NCI-H146 treated with DMSO at 0.1 percent for 48 hours (cell line): ENCODE measurements at regions not wholly inside any gene's neighbourhood (a gene's known extent, or its start where the extent isn't known, plus 50 kb on each side); places are given as distances from the start of the nearest gene placed in this dataset.
"Not testable (repeated sequence)": the region's sequence is repeated elsewhere in the genome, so short reads cannot be mapped to it uniquely, and the experiment has no call there.

Source experiments
- DNase-seq: peaks from one replicate; lab custom pipeline; 2025; ENCODE audit not compliant: unreplicated experiment; lab: John Stamatoyannopoulos, UW

DNA sequence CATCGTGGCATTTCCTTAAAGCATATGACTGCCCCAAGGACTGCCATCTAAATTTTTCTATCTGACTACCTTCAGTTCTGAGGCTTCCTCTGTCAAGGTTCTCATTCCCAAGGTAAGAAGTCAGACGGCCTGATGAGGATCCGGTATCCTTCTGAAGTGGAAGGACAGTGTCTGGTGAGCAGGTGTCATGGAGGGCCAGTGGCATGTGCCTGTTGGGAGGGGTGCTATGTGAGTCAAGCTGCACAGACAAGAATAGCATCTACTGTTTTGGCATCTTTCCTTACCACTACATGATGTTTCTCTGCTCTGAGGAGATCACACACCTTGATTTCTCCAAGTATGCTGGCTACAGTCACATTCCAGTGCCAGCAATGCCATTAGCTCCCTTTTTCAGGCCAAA, 99.6 kb upstream of the RGS1 start:
- DNase-seq: peak; percentile 2

- no peak for DNase-seq
Measured at GRCh38 chr1:192476802-192477298, 98.7 kb upstream of the RGS1 start.

- DNase-seq: no peak
Measured at GRCh38 chr1:192477630-192478029, 97.9 kb upstream of the RGS1 start.

DNA sequence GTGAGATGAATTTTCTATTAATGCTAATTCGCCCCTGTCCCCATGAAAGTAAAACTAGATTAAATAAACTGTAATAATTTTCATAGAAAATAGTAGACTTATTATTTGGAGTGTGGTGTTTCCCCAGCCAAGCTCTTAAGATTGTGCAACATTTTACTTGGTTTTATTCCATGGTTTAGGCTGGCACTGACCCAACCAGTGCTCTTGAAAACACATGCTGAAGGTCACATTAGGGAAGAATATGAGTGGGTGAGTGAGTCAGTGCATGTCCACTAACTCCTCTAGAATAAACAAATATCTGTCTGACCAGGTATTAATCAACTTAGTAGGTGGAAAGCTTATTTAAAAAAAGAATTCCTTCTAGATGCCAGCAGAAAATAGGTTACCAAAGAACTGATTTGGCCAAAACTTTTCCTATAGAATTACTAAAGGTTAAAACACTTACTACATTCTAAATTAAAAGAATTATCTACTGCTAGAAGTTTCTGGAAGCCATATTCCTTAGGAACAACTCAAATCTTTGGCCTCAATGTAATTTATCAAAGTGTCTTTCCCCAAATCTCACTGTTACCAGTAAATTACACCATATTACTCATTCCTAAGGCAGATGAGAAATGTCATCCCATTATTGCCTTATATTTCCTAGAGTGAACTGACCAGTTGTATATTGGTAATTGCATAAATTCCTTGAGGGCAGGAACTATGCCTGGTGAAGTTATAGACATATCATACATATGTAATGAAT, 89.7 kb upstream of the RGS1 start:
- DNase-seq: no peak

- DNase-seq: no peak
Measured at GRCh38 chr1:192488058-192488457, 87.5 kb upstream of the RGS1 start.

- peak; percentile 23 for DNase-seq
Measured at GRCh38 chr1:192489047-192489446, 86.5 kb upstream of the RGS1 start.

- peak; percentile 25 for DNase-seq
Measured at GRCh38 chr1:192489748-192490147, 85.8 kb upstream of the RGS1 start.

GRCh38 chr1:192491804-192492554, 83.6 kb upstream of the RGS1 start:
- no peak for DNase-seq

DNA sequence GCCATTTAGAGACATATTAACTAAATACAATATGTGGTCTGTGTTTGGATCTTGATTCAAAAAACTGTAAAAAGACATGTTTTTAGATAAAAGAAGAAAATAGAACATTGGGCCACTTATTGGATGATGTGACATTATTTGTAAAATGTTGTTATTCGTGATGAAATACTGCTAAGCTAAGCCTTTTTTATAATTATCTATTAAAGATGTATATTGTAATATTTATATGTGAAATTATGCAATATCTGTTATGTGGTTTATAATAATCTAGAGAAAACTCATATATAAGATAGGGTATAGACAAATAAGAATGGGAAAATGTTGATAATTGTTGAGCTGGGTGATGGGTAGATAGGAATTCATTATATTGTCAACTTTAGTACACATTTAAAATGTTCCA, 82.0 kb upstream of the RGS1 start:
- DNase-seq: no peak

- no peak for DNase-seq
Measured at GRCh38 chr1:192496369-192497056, 79.1 kb upstream of the RGS1 start.

DNA sequence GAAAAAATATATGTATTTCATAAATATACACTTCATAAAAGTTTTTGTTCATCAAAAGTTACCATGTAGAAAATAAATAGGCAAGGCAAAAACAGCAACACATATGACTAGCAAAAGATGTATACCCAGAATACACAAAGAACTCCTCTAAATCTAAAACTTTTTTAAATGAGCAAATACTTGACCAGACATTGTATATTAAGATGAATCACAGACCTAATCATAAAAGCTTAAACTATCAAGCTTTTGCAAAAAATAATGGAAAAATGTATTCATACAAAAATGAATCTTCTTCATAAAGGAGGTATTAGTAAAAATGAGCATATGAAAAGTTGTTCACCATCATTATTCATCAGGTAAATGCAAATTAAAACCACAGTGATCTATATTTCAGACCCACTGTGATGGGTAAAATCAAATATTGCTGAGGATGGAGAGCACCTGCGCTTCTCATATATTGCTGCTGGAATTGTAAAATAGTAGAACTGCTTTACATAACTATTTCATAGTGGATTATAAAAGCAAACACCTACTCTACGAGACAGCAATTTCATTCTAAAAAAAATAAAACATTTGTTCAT, 78.3 kb upstream of the RGS1 start:
- DNase-seq: no peak

DNA sequence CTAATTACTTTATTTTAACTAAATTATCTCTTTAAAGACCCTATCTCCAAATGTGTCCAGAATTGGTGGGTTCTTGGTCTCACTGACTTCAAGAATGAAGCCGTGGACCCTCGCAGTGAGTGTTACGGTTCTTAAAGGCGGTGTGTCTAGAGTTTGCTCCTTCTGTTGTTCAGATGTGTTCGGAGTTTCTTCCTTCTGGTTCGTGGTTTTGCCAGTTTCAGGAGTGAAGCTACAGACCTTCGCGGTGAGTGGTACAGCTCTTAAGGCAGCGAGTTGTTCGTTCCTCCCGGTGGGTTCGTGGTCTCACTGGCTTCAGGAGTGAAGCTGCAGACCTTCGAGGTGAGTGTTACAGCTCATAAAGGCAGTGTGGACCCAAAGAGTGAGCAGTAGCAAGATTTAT, 77.5 kb upstream of the RGS1 start:
- not testable (repeated sequence) for DNase-seq

DNA sequence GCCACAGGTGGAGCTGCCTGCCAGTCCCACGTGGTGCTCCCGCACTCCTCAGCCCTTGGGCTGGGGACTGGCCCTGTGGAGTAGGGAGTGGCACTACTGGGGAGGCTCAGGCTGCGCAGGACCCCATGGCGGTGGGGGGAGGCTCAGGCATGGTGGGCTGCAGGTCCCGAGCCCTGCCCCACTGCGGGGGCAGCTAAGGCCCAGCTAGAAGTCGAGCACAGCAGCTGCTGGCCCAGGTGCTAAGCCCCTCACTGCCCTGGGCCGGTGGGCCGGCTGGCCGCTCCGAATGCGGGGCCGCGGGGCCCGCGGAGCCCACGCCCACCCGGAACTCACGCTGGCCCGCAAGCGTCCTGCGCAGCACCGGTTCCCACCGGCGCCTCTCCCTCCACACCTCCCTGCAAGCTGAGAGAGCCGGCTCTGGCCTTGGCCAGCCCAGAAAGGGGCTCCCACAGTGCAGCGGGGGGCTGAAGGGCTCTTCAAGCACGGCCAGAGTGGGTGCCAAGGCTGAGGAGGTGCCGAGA, 76.5 kb upstream of the RGS1 start:
- DNase-seq: not testable (repeated sequence)

GRCh38 chr1:192500541-192500940, 75.0 kb upstream of the RGS1 start:
- not testable (repeated sequence) for DNase-seq

DNA sequence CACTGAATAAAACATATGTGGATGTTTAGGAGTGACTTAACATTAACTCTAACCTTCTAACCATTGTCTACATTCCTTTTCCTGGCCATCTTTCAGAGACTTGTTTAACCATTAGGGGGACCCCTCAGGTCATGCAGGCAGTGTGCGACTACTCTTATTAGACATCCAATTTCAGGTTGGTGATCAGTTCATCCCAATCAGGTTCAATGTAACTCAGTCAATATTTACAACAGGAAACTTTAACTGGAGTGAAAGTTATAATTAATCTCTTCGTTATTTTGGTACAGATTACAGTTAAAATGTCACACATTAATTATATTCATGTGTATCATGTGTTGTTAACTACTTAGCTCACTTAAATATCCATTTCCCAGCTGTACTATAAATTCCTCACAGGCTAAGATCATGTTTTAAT, 68.8 kb upstream of the RGS1 start:
- DNase-seq: no peak

DNA sequence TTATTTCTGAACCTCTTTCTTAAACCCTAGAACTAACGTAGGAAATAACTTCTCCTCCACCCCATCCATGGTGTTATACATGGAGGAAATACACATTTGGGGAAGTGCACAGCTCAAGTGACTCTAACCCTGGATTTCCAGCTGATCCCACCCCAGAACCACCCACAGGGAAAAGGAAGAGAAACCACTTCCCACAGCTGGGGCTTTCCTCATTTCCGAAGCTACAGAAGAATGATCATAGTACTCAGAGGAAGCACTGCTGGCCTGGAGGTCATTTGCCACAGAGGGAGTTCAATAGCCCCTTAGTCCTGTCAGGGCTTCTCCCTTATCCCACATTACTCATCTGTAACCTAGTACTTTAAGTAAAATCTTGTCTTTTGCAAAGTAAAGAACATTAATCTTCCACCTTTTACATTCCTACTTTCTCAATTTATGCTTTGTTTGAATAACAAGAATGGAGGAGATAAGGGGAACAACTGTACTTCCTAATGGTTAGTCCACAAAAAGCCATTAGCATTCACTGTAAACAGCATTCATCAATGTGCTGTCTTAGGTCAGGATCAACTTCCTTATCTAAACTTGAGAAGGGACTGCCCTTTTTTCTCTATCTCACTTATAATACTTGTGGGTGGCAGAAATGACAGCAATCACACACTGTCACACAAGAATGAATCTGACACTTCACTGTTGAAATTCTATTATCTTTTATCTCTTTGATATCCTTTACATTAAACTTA, 63.0 kb upstream of the RGS1 start:
- DNase-seq: no peak

DNA sequence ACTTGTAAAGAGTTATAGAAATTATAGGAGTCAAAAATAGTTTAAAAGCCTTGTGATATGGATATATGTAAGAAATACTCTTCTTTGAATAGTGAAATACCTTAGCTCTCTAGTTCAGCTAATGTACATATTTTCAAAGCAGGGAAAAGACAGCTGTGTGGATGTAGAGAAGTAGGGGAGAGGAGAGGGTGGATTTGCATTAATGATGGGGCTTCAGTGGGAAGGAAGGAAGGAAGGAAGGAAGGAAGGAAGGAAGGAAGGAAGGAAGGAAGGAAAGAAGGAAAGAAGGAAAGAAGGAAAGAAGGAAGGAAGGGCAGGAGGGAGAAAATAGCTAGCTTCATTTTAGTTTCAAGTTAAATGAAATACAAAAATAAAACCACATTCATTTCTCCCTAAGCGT, 62.4 kb upstream of the RGS1 start:
- no peak for DNase-seq

DNA sequence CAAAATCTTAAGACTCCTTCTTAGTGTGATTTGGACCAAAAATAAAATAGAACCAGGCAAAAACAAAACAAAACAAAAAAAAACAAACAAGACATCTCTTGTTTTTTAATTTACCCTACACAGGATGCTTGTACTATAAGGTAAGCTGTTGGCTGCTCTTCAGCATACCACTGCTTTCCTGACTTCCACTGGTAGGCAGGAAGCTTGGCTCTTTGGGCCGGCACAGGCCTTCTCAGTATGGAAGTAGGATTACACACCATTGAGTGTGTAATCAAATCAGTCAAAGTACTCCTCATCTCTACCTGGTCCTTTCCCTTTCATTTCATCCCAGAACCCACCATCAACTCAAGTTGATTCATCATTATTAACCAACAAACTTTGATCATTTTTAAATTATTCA, 61.9 kb upstream of the RGS1 start:
- DNase-seq: no peak

DNA sequence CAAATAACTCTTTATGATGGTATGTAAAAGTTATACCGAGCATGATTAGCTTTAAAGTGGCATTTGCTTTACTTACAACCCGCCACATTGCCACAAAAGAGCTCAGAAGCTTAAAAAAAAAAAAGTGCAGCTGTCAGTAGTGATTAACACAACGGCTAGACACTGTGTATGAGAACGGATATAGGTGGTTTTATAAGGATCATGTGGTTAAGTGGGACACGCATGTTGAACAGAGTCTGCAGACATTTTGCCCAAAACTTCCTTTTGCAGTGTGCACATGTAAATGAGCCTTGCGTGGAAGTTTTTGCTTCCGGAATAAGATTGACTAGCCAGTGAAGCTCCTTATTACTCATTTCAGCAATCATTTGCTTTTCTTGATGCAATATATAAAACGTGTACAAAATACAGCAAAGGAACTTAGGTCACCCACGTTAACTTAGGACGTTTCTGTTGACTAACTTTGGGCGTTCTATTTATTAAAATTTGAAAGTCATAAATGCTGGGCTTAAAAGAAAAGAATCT, 58.7 kb upstream of the RGS1 start:
- no peak for DNase-seq

- DNase-seq: not testable (repeated sequence)
Measured at GRCh38 chr1:192517716-192518355, 57.7 kb upstream of the RGS1 start.
